Sigmoid colon (tissue), 4 donors: ENCODE measurements at regions not wholly inside any gene's neighbourhood (a gene's known extent, or its start where the extent isn't known, plus 50 kb on each side); places are given as distances from the start of the nearest gene placed in this dataset.

Experiments
- EP300 ChIP-seq, 4 donors: sonication (generic); formaldehyde crosslinking; IDR thresholded peaks; one replicate each; pipeline ENCODE4 v1.6.1; 2017; ENCODE audit warnings: antibody characterized with exemption in 4 of 4
- POLR2A ChIP-seq, 2 donors: fragments of 450-650 bp; IDR thresholded peaks; one replicate each; pipeline ENCODE4 v1.6.1; 2016; ENCODE audit warnings: antibody characterized with exemption in 2 of 2, mild to moderate bottlenecking in 2 of 2, moderate library complexity in 2 of 2
- TF ChIP-seq, protein P1 (sequence below), 4 experiments: fragments of 450-650 bp in 3 of 4; fragments of 200-600 bp in 1 of 4; IDR thresholded peaks; one replicate each; pipeline ENCODE4 v1.5.1; 2016 to 2019; ENCODE audit warnings: antibody characterized with exemption in 4 of 4, mild to moderate bottlenecking in 3 of 4, moderate library complexity in 2 of 4

DNA sequence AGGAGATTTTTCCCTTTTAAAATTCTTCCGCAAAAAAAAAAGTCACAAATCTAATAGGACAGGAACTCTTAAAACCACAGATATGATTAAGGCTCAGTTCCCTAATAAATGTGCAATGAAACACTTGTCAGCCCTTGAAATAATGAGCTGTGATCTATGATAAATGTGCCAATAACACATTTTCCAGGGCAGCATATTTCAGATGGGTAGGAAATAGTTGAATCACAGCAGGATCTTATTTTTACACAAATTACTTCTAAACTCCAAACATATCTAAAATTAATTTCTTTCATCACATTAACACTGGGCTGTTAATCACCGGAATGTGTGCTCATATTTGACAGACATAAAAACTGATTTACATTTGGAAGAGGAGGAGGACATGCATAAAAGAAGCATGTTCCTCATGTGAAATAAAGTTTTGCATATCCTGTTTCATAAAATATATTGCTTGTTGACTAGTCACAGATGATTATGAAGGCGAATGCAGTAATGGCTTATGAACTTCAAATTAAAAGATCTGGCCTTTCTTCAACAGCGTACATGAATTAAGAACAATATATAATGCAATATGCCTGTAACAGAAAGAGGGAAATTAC, 281.4 kb downstream of the PAX3 start:
- TF ChIP-seq POLR2A (IDR thresholded peaks at IDR 0.05) = no peak
- TF ChIP-seq, protein P1, sequence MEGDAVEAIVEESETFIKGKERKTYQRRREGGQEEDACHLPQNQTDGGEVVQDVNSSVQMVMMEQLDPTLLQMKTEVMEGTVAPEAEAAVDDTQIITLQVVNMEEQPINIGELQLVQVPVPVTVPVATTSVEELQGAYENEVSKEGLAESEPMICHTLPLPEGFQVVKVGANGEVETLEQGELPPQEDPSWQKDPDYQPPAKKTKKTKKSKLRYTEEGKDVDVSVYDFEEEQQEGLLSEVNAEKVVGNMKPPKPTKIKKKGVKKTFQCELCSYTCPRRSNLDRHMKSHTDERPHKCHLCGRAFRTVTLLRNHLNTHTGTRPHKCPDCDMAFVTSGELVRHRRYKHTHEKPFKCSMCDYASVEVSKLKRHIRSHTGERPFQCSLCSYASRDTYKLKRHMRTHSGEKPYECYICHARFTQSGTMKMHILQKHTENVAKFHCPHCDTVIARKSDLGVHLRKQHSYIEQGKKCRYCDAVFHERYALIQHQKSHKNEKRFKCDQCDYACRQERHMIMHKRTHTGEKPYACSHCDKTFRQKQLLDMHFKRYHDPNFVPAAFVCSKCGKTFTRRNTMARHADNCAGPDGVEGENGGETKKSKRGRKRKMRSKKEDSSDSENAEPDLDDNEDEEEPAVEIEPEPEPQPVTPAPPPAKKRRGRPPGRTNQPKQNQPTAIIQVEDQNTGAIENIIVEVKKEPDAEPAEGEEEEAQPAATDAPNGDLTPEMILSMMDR (IDR thresholded peaks at IDR 0.05) = no peak
- no peak for TF ChIP-seq EP300 (IDR thresholded peaks at IDR 0.05)
